ENCODE measurements at regions not wholly inside any gene's neighbourhood (a gene's known extent, or its start where the extent isn't known, plus 50 kb on each side); places are given as distances from the start of the nearest gene placed in this dataset.

DNA sequence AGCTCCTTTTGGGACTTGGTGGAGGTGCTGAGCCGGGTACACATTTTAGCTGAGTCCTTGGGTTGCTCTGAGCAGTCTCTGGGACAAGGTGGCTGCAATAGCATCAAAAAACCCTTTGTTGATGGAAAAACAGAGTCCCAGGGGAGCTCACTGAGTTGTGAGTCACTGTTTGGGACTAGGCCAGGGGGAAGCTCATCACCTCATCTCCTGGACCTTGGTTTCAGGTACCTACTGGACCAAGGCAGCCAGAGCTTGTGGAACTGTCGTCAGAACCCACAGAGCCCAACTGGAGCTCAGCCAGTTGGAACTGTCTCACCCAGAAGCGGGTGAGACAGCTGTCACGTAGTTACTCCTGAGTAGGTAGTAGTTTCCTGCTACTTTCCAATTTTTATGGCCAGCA lies 146.7 kb downstream of the HLX start:
- no peaks in the 10 kb centered on the region for H3K27me3 ChIP-seq (replicated peaks in 1 of 7)
- H3K4me3 ChIP-seq = no peak overlapping the region
- intact Hi-C loops (cut with DNase I; ENCODE audit: low total_unique reads) = no loop called here
- peak overlapping the region in 3 of 8 donors; percentile 29 to 46 (median 37) for H3K27ac ChIP-seq
- H3K9me3 ChIP-seq = no peaks in the 10 kb centered on the region
- peaks cover 0 to 24% (median 7%) of the 10 kb centered on the region in 6 donors for H3K4me1 ChIP-seq
- TF ChIP-seq POLR2A (IDR thresholded peaks at IDR 0.05) (no peak), POLR2AphosphoS5 (IDR thresholded peaks at IDR 0.05) (no peak)
- TF ChIP-seq, protein P1, sequence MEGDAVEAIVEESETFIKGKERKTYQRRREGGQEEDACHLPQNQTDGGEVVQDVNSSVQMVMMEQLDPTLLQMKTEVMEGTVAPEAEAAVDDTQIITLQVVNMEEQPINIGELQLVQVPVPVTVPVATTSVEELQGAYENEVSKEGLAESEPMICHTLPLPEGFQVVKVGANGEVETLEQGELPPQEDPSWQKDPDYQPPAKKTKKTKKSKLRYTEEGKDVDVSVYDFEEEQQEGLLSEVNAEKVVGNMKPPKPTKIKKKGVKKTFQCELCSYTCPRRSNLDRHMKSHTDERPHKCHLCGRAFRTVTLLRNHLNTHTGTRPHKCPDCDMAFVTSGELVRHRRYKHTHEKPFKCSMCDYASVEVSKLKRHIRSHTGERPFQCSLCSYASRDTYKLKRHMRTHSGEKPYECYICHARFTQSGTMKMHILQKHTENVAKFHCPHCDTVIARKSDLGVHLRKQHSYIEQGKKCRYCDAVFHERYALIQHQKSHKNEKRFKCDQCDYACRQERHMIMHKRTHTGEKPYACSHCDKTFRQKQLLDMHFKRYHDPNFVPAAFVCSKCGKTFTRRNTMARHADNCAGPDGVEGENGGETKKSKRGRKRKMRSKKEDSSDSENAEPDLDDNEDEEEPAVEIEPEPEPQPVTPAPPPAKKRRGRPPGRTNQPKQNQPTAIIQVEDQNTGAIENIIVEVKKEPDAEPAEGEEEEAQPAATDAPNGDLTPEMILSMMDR (IDR thresholded peaks at IDR 0.05 in 8 of 11, conservative IDR thresholded peaks at IDR 0.05 in 3 of 11) = no peak
- 56 to 64% (median 61%) methylated on average over 4 of the region's 4 CpGs for WGBS, 5 donors
- no peaks in the 10 kb centered on the region for H3K36me3 ChIP-seq
- no peak for DNase-seq

DNA sequence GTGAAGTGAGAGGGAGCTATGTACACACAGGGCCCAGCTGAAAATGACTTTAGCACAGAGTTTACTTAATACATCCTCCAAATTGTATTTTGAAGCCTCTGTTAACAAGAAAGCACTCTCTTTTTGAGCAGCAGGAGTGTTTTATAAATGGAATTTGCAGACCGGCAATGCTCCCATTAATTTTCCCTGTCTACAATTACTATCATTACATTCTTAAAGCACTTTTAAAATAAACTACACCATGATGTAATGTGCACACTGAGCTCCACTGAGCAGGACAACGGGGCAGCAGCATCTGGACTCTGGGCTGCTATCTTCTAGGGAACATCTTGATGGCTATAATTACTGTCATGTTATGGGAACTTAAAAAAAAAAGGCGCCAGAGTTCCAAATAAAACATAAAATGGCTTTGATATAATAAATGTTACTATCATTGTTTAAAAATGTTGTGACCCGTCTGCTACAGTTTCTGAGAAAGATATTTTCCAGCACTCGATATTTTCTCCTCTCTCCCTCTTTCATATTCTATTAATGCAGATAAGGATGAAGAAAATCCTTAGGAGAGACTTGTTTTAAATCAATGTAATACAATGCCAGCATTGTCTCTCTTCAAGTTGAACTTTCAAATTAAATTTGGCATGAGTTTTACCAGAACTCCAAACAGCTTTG lies 150.9 kb downstream of the HLX start:
- peaks cover 0 to 21% (median 10%) of the 10 kb centered on the region in 6 donors for H3K4me1 ChIP-seq
- no peak for TF ChIP-seq POLR2AphosphoS5 (IDR thresholded peaks at IDR 0.05)
- TF ChIP-seq, protein P1 (IDR thresholded peaks at IDR 0.05 in 8 of 11, conservative IDR thresholded peaks at IDR 0.05 in 3 of 11) = no peak
- intact Hi-C loops (cut with DNase I; ENCODE audit: low total_unique reads) = no loop called here
- DNase-seq = no peak
- no peaks in the 10 kb centered on the region for H3K36me3 ChIP-seq
- no peaks in the 10 kb centered on the region for H3K27me3 ChIP-seq (replicated peaks in 1 of 7)
- H3K4me3 ChIP-seq = no peak overlapping the region
- WGBS, 5 donors = 84 to 91% (median 89%) methylated on average over 5 of the region's 5 CpGs
- no peak overlapping the region for H3K27ac ChIP-seq
- H3K9me3 ChIP-seq = no peaks in the 10 kb centered on the region

DNA sequence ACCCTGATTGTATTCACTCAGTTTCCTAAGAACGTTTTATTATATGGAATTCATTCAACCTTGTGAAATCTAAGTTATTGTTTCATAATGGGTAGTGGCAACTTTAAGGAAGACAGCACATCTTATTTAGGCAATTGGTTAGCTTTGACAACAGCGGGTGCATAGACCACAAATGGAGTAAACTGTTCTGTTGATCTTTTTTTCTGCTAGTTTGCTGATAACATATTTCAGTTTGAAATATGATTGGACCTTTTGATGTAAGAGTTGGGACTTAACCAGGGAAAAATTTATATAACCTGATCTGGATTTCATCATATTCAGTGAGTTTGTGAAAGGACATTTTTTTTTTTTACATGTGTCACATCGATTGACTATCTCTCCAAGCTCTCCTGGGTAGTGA lies 151.7 kb downstream of the HLX start:
- 53 to 82% (median 73%) methylated on average over 3 of the region's 3 CpGs for WGBS, 5 donors
- intact Hi-C loops (cut with DNase I; ENCODE audit: low total_unique reads) = no loop called here
- no peaks in the 10 kb centered on the region for H3K27me3 ChIP-seq (replicated peaks in 1 of 7)
- DNase-seq = no peak
- no peak overlapping the region for H3K27ac ChIP-seq
- TF ChIP-seq POLR2A (IDR thresholded peaks at IDR 0.05) (no peak), POLR2AphosphoS5 (IDR thresholded peaks at IDR 0.05) (no peak)
- TF ChIP-seq, protein P1 (IDR thresholded peaks at IDR 0.05 in 8 of 11, conservative IDR thresholded peaks at IDR 0.05 in 3 of 11) = no peak
- H3K36me3 ChIP-seq = no peaks in the 10 kb centered on the region
- no peaks in the 10 kb centered on the region for H3K9me3 ChIP-seq
- H3K4me1 ChIP-seq = peaks cover 0 to 13% (median 5%) of the 10 kb centered on the region in 6 donors
- no peak overlapping the region for H3K4me3 ChIP-seq

DNA sequence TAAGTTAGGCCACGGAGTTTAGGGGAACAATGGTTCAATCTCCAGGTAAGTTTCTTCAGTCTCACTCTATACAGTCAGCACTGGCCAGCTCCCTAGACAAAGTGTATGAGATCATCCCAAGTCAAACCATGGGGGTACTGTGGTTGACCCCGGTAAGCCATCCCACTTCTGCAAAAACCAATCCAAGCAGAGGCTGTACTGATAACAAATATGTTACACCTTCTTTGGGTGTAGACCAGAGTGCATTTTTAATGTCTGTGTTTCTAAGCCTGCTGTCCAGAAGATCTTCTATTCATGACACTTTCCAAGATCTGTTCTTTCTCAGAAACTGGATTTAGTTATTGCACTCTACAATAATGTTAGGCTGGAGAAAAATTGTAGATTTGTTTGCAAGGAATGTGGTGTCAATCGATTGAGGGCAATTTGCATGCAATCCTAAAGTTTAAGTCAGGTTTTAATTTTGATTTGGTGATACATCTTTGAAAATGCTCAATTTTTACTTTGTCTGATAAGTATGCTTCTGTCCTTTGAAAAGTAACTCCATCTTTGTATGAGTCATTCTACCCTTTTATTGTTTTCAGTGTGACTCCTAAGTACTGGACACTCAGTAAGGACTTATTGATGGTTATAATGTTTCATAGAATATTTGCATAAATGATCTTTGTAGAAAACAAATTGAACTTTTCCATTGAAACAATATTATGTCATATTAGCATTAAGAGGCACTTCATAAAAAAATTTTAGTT lies 152.4 kb downstream of the HLX start:
- TF ChIP-seq POLR2A (IDR thresholded peaks at IDR 0.05) = no peak
- TF ChIP-seq POLR2AphosphoS5 (IDR thresholded peaks at IDR 0.05) = no peak
- TF ChIP-seq, protein P1 (IDR thresholded peaks at IDR 0.05 in 8 of 11, conservative IDR thresholded peaks at IDR 0.05 in 3 of 11) = no peak
- intact Hi-C loops (cut with DNase I; ENCODE audit: low total_unique reads) = no loop called here
- H3K36me3 ChIP-seq = no peaks in the 10 kb centered on the region

More for the DNA sequence above, 152.4 kb downstream of the HLX start:
- Histone ChIP-seq H3K4me3 (no peak overlapping the region), H3K27me3 (replicated peaks in 1 of 7) (no peaks in the 10 kb centered on the region), H3K4me1 (peaks cover 0 to 6% (median under 1%) of the 10 kb centered on the region in 6 donors), H3K27ac (no peak overlapping the region), H3K9me3 (no peaks in the 10 kb centered on the region)
- no peak for DNase-seq
- WGBS, 5 donors = 82 to 96% (median 85%) methylated on average over 3 of the region's 3 CpGs

All from spleen (tissue), 11 donors.